ENCODE measurements at regions not wholly inside any gene's neighbourhood (a gene's known extent, or its start where the extent isn't known, plus 50 kb on each side); places are given as distances from the start of the nearest gene placed in this dataset.

DNA sequence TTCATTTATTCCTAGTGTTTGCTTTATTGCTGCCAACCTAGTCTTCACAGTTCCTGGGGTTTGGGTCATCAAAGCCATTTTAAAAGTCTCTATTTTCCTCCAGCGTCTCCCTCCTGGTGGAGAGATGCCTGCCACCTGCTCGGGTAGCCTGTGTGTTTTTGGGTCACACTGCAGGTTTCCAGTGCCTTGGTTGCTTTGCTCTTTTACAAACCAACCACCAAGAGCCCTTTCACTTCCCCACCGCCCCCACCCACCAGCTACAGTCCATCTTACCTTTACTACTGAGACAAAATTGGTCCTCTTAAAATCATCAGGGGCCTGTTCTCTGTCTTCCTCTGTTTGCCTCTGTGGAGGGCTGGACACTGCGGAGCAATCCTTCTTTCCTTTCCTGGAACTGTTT is 280.5 kb upstream of the GATB start:
- H3K4me3 ChIP-seq (ENCODE audit: extremely low read depth, insufficient read depth, low read length, poor library complexity, severe bottlenecking) = no peak overlapping the region
- 87% methylated on average over 4 of the region's 4 CpGs for WGBS, 2 experiments (ENCODE audit: insufficient coverage in 2 of 2)
- H3K36me3 ChIP-seq (ENCODE audit: control insufficient read depth, insufficient read depth, low read length) = no peaks in the 10 kb centered on the region
- peaks cover 22% of the 10 kb centered on the region for H3K4me1 ChIP-seq (ENCODE audit: control insufficient read depth, insufficient read depth, low read length, poor library complexity, severe bottlenecking)
- peaks cover 8% of the 10 kb centered on the region for H3K9me3 ChIP-seq (ENCODE audit: control insufficient read depth, low read length)
- H3K27ac ChIP-seq (ENCODE audit: low read depth, low read length, severe bottlenecking) = no peak overlapping the region

GRCh38 chr4:152039691-152040090 is 278.9 kb upstream of the GATB start:
- WGBS, 2 experiments (ENCODE audit: insufficient coverage in 2 of 2) = 92 to 100% methylated on average over 1 of the region's 5 CpGs
- Histone ChIP-seq H3K9me3 (ENCODE audit: control insufficient read depth, low read length) (peaks cover 8% of the 10 kb centered on the region), H3K27ac (ENCODE audit: low read depth, low read length, severe bottlenecking) (peak overlapping the region; percentile 60), H3K4me1 (ENCODE audit: control insufficient read depth, insufficient read depth, low read length, poor library complexity, severe bottlenecking) (peaks cover 17% of the 10 kb centered on the region), H3K4me3 (ENCODE audit: extremely low read depth, insufficient read depth, low read length, poor library complexity, severe bottlenecking) (no peak overlapping the region), H3K36me3 (ENCODE audit: control insufficient read depth, insufficient read depth, low read length) (no peaks in the 10 kb centered on the region)

DNA sequence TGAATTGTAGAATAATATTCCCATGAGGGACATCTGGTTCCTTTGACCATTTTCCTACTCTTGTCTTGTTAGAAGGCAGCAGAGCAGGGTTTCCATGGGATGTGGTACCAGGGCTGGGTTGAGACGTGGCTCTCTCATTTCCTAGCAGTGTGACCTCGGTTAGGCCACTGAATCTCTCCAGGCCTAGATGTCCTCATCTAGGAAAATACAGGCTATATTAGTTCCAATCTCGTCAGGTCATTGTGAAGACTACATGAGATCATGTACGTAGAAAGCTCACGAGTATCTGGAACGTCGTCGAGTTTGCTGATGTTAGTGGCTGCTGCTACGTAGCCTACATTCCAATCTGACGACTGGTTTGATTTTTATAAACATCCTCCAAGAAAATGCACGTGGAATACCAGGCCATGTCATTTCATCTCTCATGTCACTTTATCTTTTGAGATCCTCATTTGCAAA is 278.2 kb upstream of the GATB start:
- peaks cover 17% of the 10 kb centered on the region for H3K4me1 ChIP-seq (ENCODE audit: control insufficient read depth, insufficient read depth, low read length, poor library complexity, severe bottlenecking)
- peak overlapping the region; percentile 60 for H3K27ac ChIP-seq (ENCODE audit: low read depth, low read length, severe bottlenecking)
- H3K9me3 ChIP-seq (ENCODE audit: control insufficient read depth, low read length) = peaks cover 8% of the 10 kb centered on the region
- no peaks in the 10 kb centered on the region for H3K36me3 ChIP-seq (ENCODE audit: control insufficient read depth, insufficient read depth, low read length)
- WGBS, 2 experiments (ENCODE audit: insufficient coverage in 2 of 2) = 82 to 91% methylated on average over 10 to 11 of the region's 11 CpGs
- no peak overlapping the region for H3K4me3 ChIP-seq (ENCODE audit: extremely low read depth, insufficient read depth, low read length, poor library complexity, severe bottlenecking)

- WGBS, 2 experiments (ENCODE audit: insufficient coverage in 2 of 2) = 100% methylated on average over 1 of the region's 3 CpGs
Measured at GRCh38 chr4:152038238-152038637, 277.4 kb upstream of the GATB start.

DNA sequence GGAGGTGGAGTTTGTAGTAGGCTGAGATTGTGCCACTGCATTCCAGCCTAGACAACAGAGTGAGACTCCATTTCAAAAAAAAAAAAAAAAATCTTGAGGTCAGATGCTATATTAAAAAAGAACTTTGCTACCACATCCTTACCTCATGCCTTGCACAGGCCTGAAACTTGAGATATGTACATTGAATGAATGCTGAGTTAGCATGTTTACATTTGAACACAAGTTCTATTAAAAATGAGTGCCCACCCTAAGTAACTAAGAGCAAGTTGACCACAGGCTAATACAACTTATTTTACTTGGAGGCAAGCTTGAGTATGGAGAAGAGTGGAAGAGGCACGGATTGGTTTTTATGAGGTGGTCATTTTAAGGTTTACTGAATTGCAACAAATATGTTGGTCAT is 276.6 kb upstream of the GATB start:
- no peak overlapping the region for H3K4me3 ChIP-seq (ENCODE audit: extremely low read depth, insufficient read depth, low read length, poor library complexity, severe bottlenecking)
- no CpG with 5 or more reads among the region's 1 CpG for WGBS, 2 experiments (ENCODE audit: insufficient coverage in 2 of 2)
- H3K9me3 ChIP-seq (ENCODE audit: control insufficient read depth, low read length) = no peaks in the 10 kb centered on the region
- no peaks in the 10 kb centered on the region for H3K36me3 ChIP-seq (ENCODE audit: control insufficient read depth, insufficient read depth, low read length)
- no peak overlapping the region for H3K27ac ChIP-seq (ENCODE audit: low read depth, low read length, severe bottlenecking)
- H3K4me1 ChIP-seq (ENCODE audit: control insufficient read depth, insufficient read depth, low read length, poor library complexity, severe bottlenecking) = peaks cover 25% of the 10 kb centered on the region

More at GRCh38 chr4:152038238-152038637, 277.4 kb upstream of the GATB start:
- peaks cover 6% of the 10 kb centered on the region for H3K9me3 ChIP-seq (ENCODE audit: control insufficient read depth, low read length)
- peaks cover 17% of the 10 kb centered on the region for H3K4me1 ChIP-seq (ENCODE audit: control insufficient read depth, insufficient read depth, low read length, poor library complexity, severe bottlenecking)
- no peak overlapping the region for H3K27ac ChIP-seq (ENCODE audit: low read depth, low read length, severe bottlenecking)
- no peak overlapping the region for H3K4me3 ChIP-seq (ENCODE audit: extremely low read depth, insufficient read depth, low read length, poor library complexity, severe bottlenecking)
- no peaks in the 10 kb centered on the region for H3K36me3 ChIP-seq (ENCODE audit: control insufficient read depth, insufficient read depth, low read length)

GRCh38 chr4:152033621-152034020 is 272.8 kb upstream of the GATB start:
- Histone ChIP-seq H3K9me3 (ENCODE audit: control insufficient read depth, low read length) (no peaks in the 10 kb centered on the region), H3K4me3 (ENCODE audit: extremely low read depth, insufficient read depth, low read length, poor library complexity, severe bottlenecking) (no peak overlapping the region), H3K4me1 (ENCODE audit: control insufficient read depth, insufficient read depth, low read length, poor library complexity, severe bottlenecking) (peaks cover 17% of the 10 kb centered on the region), H3K27ac (ENCODE audit: low read depth, low read length, severe bottlenecking) (no peak overlapping the region), H3K36me3 (ENCODE audit: control insufficient read depth, insufficient read depth, low read length) (no peaks in the 10 kb centered on the region)
- 89 to 95% methylated on average over 6 of the region's 6 CpGs for WGBS, 2 experiments (ENCODE audit: insufficient coverage in 2 of 2)

DNA sequence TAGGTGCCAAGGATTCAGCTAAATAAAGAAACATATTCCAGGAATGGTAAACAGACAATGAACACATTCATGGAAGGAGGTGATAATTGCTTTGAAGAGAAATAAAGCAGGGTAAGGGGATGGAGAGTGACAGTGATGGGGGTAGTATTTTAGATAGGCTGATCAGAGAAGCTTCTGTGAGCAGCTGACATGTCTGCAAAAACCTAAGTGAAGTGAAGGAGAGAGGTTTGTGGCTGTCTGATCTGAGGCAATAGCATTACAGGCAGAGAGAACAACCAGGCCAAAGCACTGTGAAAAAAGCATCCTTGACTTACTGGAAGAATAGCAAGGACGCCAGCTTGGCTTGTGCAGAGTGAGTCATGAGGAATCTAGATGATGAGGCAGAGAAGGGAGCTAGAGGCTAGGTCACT is 271.9 kb upstream of the GATB start:
- no peaks in the 10 kb centered on the region for H3K9me3 ChIP-seq (ENCODE audit: control insufficient read depth, low read length)
- H3K4me3 ChIP-seq (ENCODE audit: extremely low read depth, insufficient read depth, low read length, poor library complexity, severe bottlenecking) = no peak overlapping the region
- H3K4me1 ChIP-seq (ENCODE audit: control insufficient read depth, insufficient read depth, low read length, poor library complexity, severe bottlenecking) = peaks cover 11% of the 10 kb centered on the region
- no peak overlapping the region for H3K27ac ChIP-seq (ENCODE audit: low read depth, low read length, severe bottlenecking)
- H3K36me3 ChIP-seq (ENCODE audit: control insufficient read depth, insufficient read depth, low read length) = no peaks in the 10 kb centered on the region
- 71 to 100% methylated on average over 1 of the region's 1 CpG for WGBS, 2 experiments (ENCODE audit: insufficient coverage in 2 of 2)

GRCh38 chr4:152029631-152030030 is 268.8 kb upstream of the GATB start:
- WGBS, 2 experiments (ENCODE audit: insufficient coverage in 2 of 2) = 91% methylated on average over 6 of the region's 6 CpGs
- H3K9me3 ChIP-seq (ENCODE audit: control insufficient read depth, low read length) = no peaks in the 10 kb centered on the region
- no peak overlapping the region for H3K4me3 ChIP-seq (ENCODE audit: extremely low read depth, insufficient read depth, low read length, poor library complexity, severe bottlenecking)

GRCh38 chr4:152028131-152028530 is 267.3 kb upstream of the GATB start:
- H3K9me3 ChIP-seq (ENCODE audit: control insufficient read depth, low read length) = no peaks in the 10 kb centered on the region
- no peak overlapping the region for H3K27ac ChIP-seq (ENCODE audit: low read depth, low read length, severe bottlenecking)
- 92 to 100% methylated on average over 1 of the region's 1 CpG for WGBS, 2 experiments (ENCODE audit: insufficient coverage in 2 of 2)
- H3K4me1 ChIP-seq (ENCODE audit: control insufficient read depth, insufficient read depth, low read length, poor library complexity, severe bottlenecking) = peaks cover 9% of the 10 kb centered on the region
- H3K36me3 ChIP-seq (ENCODE audit: control insufficient read depth, insufficient read depth, low read length) = no peaks in the 10 kb centered on the region
- no peak overlapping the region for H3K4me3 ChIP-seq (ENCODE audit: extremely low read depth, insufficient read depth, low read length, poor library complexity, severe bottlenecking)

More at GRCh38 chr4:152029631-152030030, 268.8 kb upstream of the GATB start:
- Histone ChIP-seq H3K27ac (ENCODE audit: low read depth, low read length, severe bottlenecking) (no peak overlapping the region), H3K36me3 (ENCODE audit: control insufficient read depth, insufficient read depth, low read length) (no peaks in the 10 kb centered on the region), H3K4me1 (ENCODE audit: control insufficient read depth, insufficient read depth, low read length, poor library complexity, severe bottlenecking) (peaks cover 11% of the 10 kb centered on the region)

GRCh38 chr4:152024881-152025280 is 264.1 kb upstream of the GATB start:
- Histone ChIP-seq H3K4me3 (ENCODE audit: extremely low read depth, insufficient read depth, low read length, poor library complexity, severe bottlenecking) (no peak overlapping the region), H3K9me3 (ENCODE audit: control insufficient read depth, low read length) (no peaks in the 10 kb centered on the region), H3K4me1 (ENCODE audit: control insufficient read depth, insufficient read depth, low read length, poor library complexity, severe bottlenecking) (no peaks in the 10 kb centered on the region), H3K27ac (ENCODE audit: low read depth, low read length, severe bottlenecking) (no peak overlapping the region), H3K36me3 (ENCODE audit: control insufficient read depth, insufficient read depth, low read length) (no peaks in the 10 kb centered on the region)

- H3K4me1 ChIP-seq (ENCODE audit: control insufficient read depth, insufficient read depth, low read length, poor library complexity, severe bottlenecking) = no peaks in the 10 kb centered on the region
- no peak overlapping the region for H3K27ac ChIP-seq (ENCODE audit: low read depth, low read length, severe bottlenecking)
- 91% methylated on average over 9 of the region's 9 CpGs for WGBS, 2 experiments (ENCODE audit: insufficient coverage in 2 of 2)
- H3K36me3 ChIP-seq (ENCODE audit: control insufficient read depth, insufficient read depth, low read length) = no peaks in the 10 kb centered on the region
- no peaks in the 10 kb centered on the region for H3K9me3 ChIP-seq (ENCODE audit: control insufficient read depth, low read length)
- H3K4me3 ChIP-seq (ENCODE audit: extremely low read depth, insufficient read depth, low read length, poor library complexity, severe bottlenecking) = no peak overlapping the region
Measured at GRCh38 chr4:152023674-152024073, 262.9 kb upstream of the GATB start.
